GM12878 (cell line): ENCODE measurements at regions not wholly inside any gene's neighbourhood (a gene's known extent, or its start where the extent isn't known, plus 50 kb on each side); places are given as distances from the start of the nearest gene placed in this dataset.

Experiments used
- ATAC-seq: fragments of 200-7000 bp; cut with Tn5 transposase; 3 replicates; pipeline ENCODE4 v1.9.1; 2020; ENCODE audit warnings: mild to moderate bottlenecking, moderate library complexity
- BruUV-seq: library from RNA; stranded (reverse); fragments of 400-500 nt; replicated peaks from 2 replicates; lab custom pipeline; 2021; lab: Mats Ljungman, UMichigan
- CTCF ChIA-PET: fragments of 300-600 bp; sonication (Branson Sonifier 250); formaldehyde crosslinking; extraction: SDS; loops from one replicate; lab custom pipeline; 2021; ENCODE audit warnings: inconsistent platforms; lab: Yijun Ruan, JAX
- POLR2A ChIA-PET: fragments of 350-600 bp; formaldehyde crosslinking; extraction: SDS; loops from one replicate; lab custom pipeline; 2021; ENCODE audit warnings: inconsistent platforms; lab: Charles Lee
- RAD21 ChIA-PET: fragments of 300-600 bp; sonication (Branson Sonifier 250); formaldehyde crosslinking; loops from one replicate; lab custom pipeline; 2023; ENCODE audit warnings: antibody characterized with exemption; ENCODE audit not compliant: unreplicated experiment; lab: Charles Lee
- SMC1A ChIA-PET: fragments of 300-600 bp; sonication (Branson Sonifier 250); formaldehyde crosslinking; loops from one replicate; lab custom pipeline; 2023; ENCODE audit not compliant: unreplicated experiment, uncharacterized antibody; lab: Charles Lee
- DNase-seq: peaks from one replicate; pipeline ENCODE4 v3.0.0-alpha.2; 2011; ENCODE audit warnings: low read depth, low spot score
- FAIRE-seq: peaks from 3 replicates; lab custom pipeline; 2011; peaks lifted over from hg19 to GRCh38; lab: Jason Lieb, UNC
- H2AFZ ChIP-seq: 2 replicates; pipeline ENCODE4 v1.6.0; 2011; ENCODE audit warnings: low read depth, low read length, control low read depth; ENCODE audit not compliant: control insufficient read depth
- H3K27ac ChIP-seq: 2 replicates; pipeline ENCODE4 v1.5.1; 2011; ENCODE audit warnings: control low read depth; ENCODE audit not compliant: control insufficient read depth, insufficient read depth
- H3K27me3 ChIP-seq, 2 experiments: replicated peaks in 1 of 2; 2 replicates each; pipeline versions ENCODE4 v1.6.0 to v1.6.1; 2011; ENCODE audit warnings: low read length in 1 of 2; ENCODE audit not compliant: control insufficient read depth in 2 of 2, insufficient read depth in 2 of 2
- H3K36me3 ChIP-seq, 2 experiments: 2 replicates each; pipeline ENCODE4 v1.5.1; 2011; ENCODE audit warnings: low read length in 1 of 2; ENCODE audit not compliant: control insufficient read depth in 2 of 2, insufficient read depth in 2 of 2
- H3K4me1 ChIP-seq: 2 replicates; pipeline ENCODE4 v1.6.1; 2011; ENCODE audit warnings: mild to moderate bottlenecking, low read length, moderate library complexity, mixed read lengths; ENCODE audit not compliant: control insufficient read depth, insufficient read depth
- H3K4me2 ChIP-seq: 2 replicates; pipeline ENCODE4 v1.6.0; 2011; ENCODE audit warnings: control low read depth; ENCODE audit not compliant: control insufficient read depth, insufficient read depth
- H3K4me3 ChIP-seq: fragments of 200-600 bp; sonication (generic); 2 replicates; pipeline ENCODE4 v1.5.1; 2016
- H3K79me2 ChIP-seq: 2 replicates; pipeline ENCODE4 v1.6.0; 2011; ENCODE audit warnings: low read length; ENCODE audit not compliant: control insufficient read depth, insufficient read depth
- H3K9ac ChIP-seq: 2 replicates; pipeline ENCODE4 v1.8.0; 2011; ENCODE audit warnings: low read length, control low read depth, mixed read lengths; ENCODE audit not compliant: control insufficient read depth, insufficient read depth
- H3K9me3 ChIP-seq: replicated peaks from 3 replicates; pipeline ENCODE4 v1.5.1; 2011; ENCODE audit warnings: mild to moderate bottlenecking, low read length; ENCODE audit not compliant: control insufficient read depth, insufficient read depth
- H4K20me1 ChIP-seq: 2 replicates; pipeline ENCODE4 v1.6.0; 2011; ENCODE audit not compliant: control insufficient read depth, insufficient read depth
- ATF3 ChIP-seq: IDR thresholded peaks from 2 replicates; pipeline ENCODE4 v1.6.1; 2011; ENCODE audit warnings: low read depth, mild to moderate bottlenecking, low read length, moderate library complexity, borderline replicate concordance; ENCODE audit errors: extremely low read depth
- BACH1 ChIP-seq: fragments of 450-650 bp; IDR thresholded peaks from 2 replicates; pipeline ENCODE4 v1.6.1; 2017; ENCODE audit warnings: mild to moderate bottlenecking, borderline replicate concordance
- BCL11A ChIP-seq: IDR thresholded peaks from 2 replicates; pipeline ENCODE4 v1.6.1; 2011; ENCODE audit warnings: low read depth, low read length
- BHLHE40 ChIP-seq, 2 experiments: fragments of 450-650 bp in 1 of 2; IDR thresholded peaks; 2 replicates each; pipeline ENCODE4 v1.6.1; 2011 to 2017; ENCODE audit warnings: low read depth in 2 of 2, borderline replicate concordance in 1 of 2, improper control_type of control experiment in 1 of 2, low read length in 1 of 2, mild to moderate bottlenecking in 1 of 2
- BRCA1 ChIP-seq: IDR thresholded peaks from 2 replicates; pipeline ENCODE4 v1.6.1; 2011; ENCODE audit warnings: low read depth, low read length, improper control_type of control experiment
- FOS ChIP-seq: IDR thresholded peaks from 3 replicates; pipeline ENCODE4 v1.6.1; 2011; ENCODE audit warnings: borderline replicate concordance; ENCODE audit not compliant: insufficient read length; ENCODE audit errors: extremely low read depth
- GABPA ChIP-seq: IDR thresholded peaks from 2 replicates; pipeline ENCODE4 v1.6.1; 2014; ENCODE audit warnings: antibody characterized with exemption, low read depth, mild to moderate bottlenecking, inconsistent platforms
- HCFC1 ChIP-seq: fragments of 150-350 bp; IDR thresholded peaks from 2 replicates; pipeline ENCODE4 v1.6.1; 2014; ENCODE audit warnings: low read length
- JUNB ChIP-seq: IDR thresholded peaks from 2 replicates; pipeline ENCODE4 v1.6.1; 2016; ENCODE audit warnings: antibody characterized with exemption, mild to moderate bottlenecking
- MLLT1 ChIP-seq: fragments of 450-650 bp; IDR thresholded peaks from 2 replicates; pipeline ENCODE4 v1.6.1; 2016; ENCODE audit warnings: mild to moderate bottlenecking
- MYC ChIP-seq: IDR thresholded peaks from 2 replicates; pipeline ENCODE4 v1.6.1; 2011; ENCODE audit warnings: mild to moderate bottlenecking, low read length, moderate library complexity, inconsistent platforms; ENCODE audit not compliant: insufficient read depth, insufficient replicate concordance, insufficient read length, severe bottlenecking
- NFIC ChIP-seq: IDR thresholded peaks from 2 replicates; pipeline ENCODE4 v1.6.1; 2012; ENCODE audit warnings: low read depth, mild to moderate bottlenecking, inconsistent platforms, low read length, moderate library complexity
- POLR2AphosphoS2 ChIP-seq: IDR thresholded peaks from 2 replicates; pipeline ENCODE4 v1.6.1; 2011; ENCODE audit warnings: low read depth, mild to moderate bottlenecking, low read length, improper control_type of control experiment, moderate library complexity
- PRDM15 ChIP-seq: fragments of 450-650 bp; formaldehyde crosslinking; IDR thresholded peaks from 2 replicates; pipeline ENCODE4 v1.4.0; 2020; ENCODE audit warnings: mild to moderate bottlenecking, moderate library complexity
- RB1 ChIP-seq: fragments of 450-650 bp; formaldehyde crosslinking; IDR thresholded peaks from 2 replicates; pipeline ENCODE4 v1.6.1; 2017; ENCODE audit warnings: mild to moderate bottlenecking, borderline replicate concordance
- SMARCA5 ChIP-seq: fragments of 450-650 bp; IDR thresholded peaks from 2 replicates; pipeline ENCODE4 v1.6.1; 2017; ENCODE audit warnings: mild to moderate bottlenecking
- ZNF207 ChIP-seq: fragments of 450-650 bp; IDR thresholded peaks from 2 replicates; pipeline ENCODE4 v1.6.1; 2014; ENCODE audit warnings: antibody characterized with exemption, mild to moderate bottlenecking, borderline replicate concordance
- ZNF274 ChIP-seq: IDR thresholded peaks from one replicate; pipeline ENCODE4 v1.8.0; 2011; ENCODE audit not compliant: insufficient read length, insufficient read depth
- WGBS: methylation state at CpG from one replicate; pipeline ENCODE4 v1.1.6; 2016; ENCODE audit warnings: low lambda C conversion rate; ENCODE audit not compliant: insufficient replicate concordance, insufficient coverage; ENCODE audit errors: missing lambda C conversion rate; 5-methylcytosine and 5-hydroxymethylcytosine counted together
- in situ Hi-C: fragments of 300-500 bp; cut with MboI; formaldehyde crosslinking; loops from 9 replicates; pipeline ENCODE4 v1.14.3; 2018; ENCODE audit warnings: mixed read lengths
- intact Hi-C: fragments of 100-400 bp; cut with micrococcal nuclease; formaldehyde crosslinking; loops from one replicate; pipeline ENCODE4 v1.14.2; 2022; ENCODE audit not compliant: unreplicated experiment

- CTCF ChIA-PET, result interaction anchor here (1.3 to 1.5 kb wide), 2 partner anchors 80 to 589 kb away, joined by 3 to 4 read pairs; no protein-coding TSS in a partner anchor
- no peak for FAIRE-seq
- Histone ChIP-seq H3K36me3 (no peaks in the 10 kb centered on the region), H2AFZ (no peak overlapping the region), H3K4me2 (no peak overlapping the region), H3K79me2 (no peaks in the 10 kb centered on the region), H3K4me1 (no peaks in the 10 kb centered on the region), H3K9me3 (no peaks in the 10 kb centered on the region), H3K4me3 (no peak overlapping the region), H3K27me3 (no peaks in the 10 kb centered on the region; a peak in 1 of 4 replicates), H4K20me1 (no peaks in the 10 kb centered on the region), H3K9ac (no peak overlapping the region), H3K27ac (no peak overlapping the region)
- SMC1A ChIA-PET, result interaction anchor here (1.4 kb wide), 2 partner anchors 10 to 79 kb away, joined by 4 to 5 read pairs; no protein-coding TSS in a partner anchor
- POLR2A ChIA-PET, result no interaction called here
- in situ Hi-C loops, result no loop called here
- BruUV-seq, result no TSS peak
- RAD21 ChIA-PET, result interaction anchor here (1.4 kb wide), 1 partner anchor 80 kb away, joined by 3 read pairs; no protein-coding TSS in a partner anchor
- no peak for TF ChIP-seq ZNF274
- no peak for TF ChIP-seq MLLT1
- TF ChIP-seq FOS, result no peak
- TF ChIP-seq BCL11A, result no peak
- no peak for TF ChIP-seq SMARCA5
- no peak for TF ChIP-seq ZNF207
- TF ChIP-seq RB1, result no peak
- TF ChIP-seq HCFC1, result no peak
- no peak for TF ChIP-seq JUNB
- no peak for TF ChIP-seq BRCA1
- no peak for TF ChIP-seq MYC
- no peak for TF ChIP-seq ATF3
- no peak for TF ChIP-seq GABPA
- no peak for TF ChIP-seq BACH1
- TF ChIP-seq POLR2AphosphoS2, result no peak
- TF ChIP-seq PRDM15 (CRISPR knock-in tag), result no peak
- no peak for TF ChIP-seq BHLHE40 (IDR thresholded peaks at IDR 0.05; ENCODE audit: borderline replicate concordance in 1 of 2, low read depth in 2 of 2, low read length in 1 of 2)
- no peak for TF ChIP-seq NFIC
- DNase-seq, result no peak
- intact Hi-C loops, result no loop called here
- 0% methylated on average over 3 of the region's 3 CpGs for WGBS
- no peak for ATAC-seq
These were observed 174.9 kb upstream of the VEGFC start for GRCh38 chr4:176967586-176967985.
